SK-N-SH treated with all-trans-retinoic acid at 6 μM for 48 hours (cell line): ENCODE measurements at regions not wholly inside any gene's neighbourhood (a gene's known extent, or its start where the extent isn't known, plus 50 kb on each side); places are given as distances from the start of the nearest gene placed in this dataset.

Source experiments
- TOX ChIP-seq: fragments of 250-450 bp; sonication (Bioruptor Pico); IDR thresholded peaks from 2 replicates; pipeline ENCODE4 v1.8.0; 2021; ENCODE audit warnings: mild to moderate bottlenecking, moderate library complexity, borderline replicate concordance
- ZFP3 ChIP-seq: fragments of 250-450 bp; sonication (Bioruptor Pico); IDR thresholded peaks from 2 replicates; pipeline ENCODE4 v1.5.0; 2020; ENCODE audit warnings: mild to moderate bottlenecking, moderate library complexity

DNA sequence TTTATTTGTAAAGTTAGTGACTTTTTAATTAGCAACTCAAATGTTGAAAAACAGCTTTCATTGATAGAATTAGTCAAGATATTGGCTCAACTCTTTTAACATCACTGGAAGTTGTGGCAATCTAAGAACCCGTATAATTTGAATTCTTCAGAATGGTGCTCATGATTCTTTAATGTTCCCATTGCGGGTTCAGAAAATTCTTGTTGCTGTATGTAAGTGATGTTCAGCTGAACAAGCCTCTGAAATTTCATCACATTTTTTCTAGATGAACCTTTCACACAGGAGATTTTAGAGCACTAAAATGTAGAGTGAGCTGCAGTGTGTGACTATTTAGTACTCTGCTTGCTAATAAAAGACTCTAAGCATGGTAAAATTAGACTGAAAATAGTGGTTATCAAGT lies 1317.7 kb downstream of the FSTL5 start:
- no peak for TF ChIP-seq ZFP3 (CRISPR knock-in tag)
- TF ChIP-seq TOX (CRISPR knock-in tag), result no peak
